ENCODE measurements at regions not wholly inside any gene's neighbourhood (a gene's known extent, or its start where the extent isn't known, plus 50 kb on each side); places are given as distances from the start of the nearest gene placed in this dataset.
A peak's percentile ranks its signal among the peaks of the same experiment; 100 is the strongest.

- peak overlapping the region; percentile 5; the same call in 1 of the 2 replicates for H3K27ac ChIP-seq
- DNase-seq, result peak; percentile 90 to 95
- H3K27me3 ChIP-seq, result no peaks in the 10 kb centered on the region
- H3K4me1 ChIP-seq, result peaks cover 50% of the 10 kb centered on the region
- no peaks in the 10 kb centered on the region for H3K9me3 ChIP-seq (replicated peaks)
- no peaks in the 10 kb centered on the region for H3K36me3 ChIP-seq
- H3K4me3 ChIP-seq, result no peak overlapping the region
Observed at GRCh38 chr1:118785246-118785645, 202.9 kb downstream of the TBX15 start.

GRCh38 chr1:118783095-118783758 lies 204.9 kb downstream of the TBX15 start:
- no peak overlapping the region for H3K4me3 ChIP-seq
- peaks cover 42% of the 10 kb centered on the region for H3K4me1 ChIP-seq
- H3K9me3 ChIP-seq (replicated peaks), result no peaks in the 10 kb centered on the region
- DNase-seq, result peak; percentile 63 to 91
- peak overlapping the region; percentile 63 for H3K27ac ChIP-seq
- H3K27me3 ChIP-seq, result no peaks in the 10 kb centered on the region
- no peaks in the 10 kb centered on the region for H3K36me3 ChIP-seq

DNA sequence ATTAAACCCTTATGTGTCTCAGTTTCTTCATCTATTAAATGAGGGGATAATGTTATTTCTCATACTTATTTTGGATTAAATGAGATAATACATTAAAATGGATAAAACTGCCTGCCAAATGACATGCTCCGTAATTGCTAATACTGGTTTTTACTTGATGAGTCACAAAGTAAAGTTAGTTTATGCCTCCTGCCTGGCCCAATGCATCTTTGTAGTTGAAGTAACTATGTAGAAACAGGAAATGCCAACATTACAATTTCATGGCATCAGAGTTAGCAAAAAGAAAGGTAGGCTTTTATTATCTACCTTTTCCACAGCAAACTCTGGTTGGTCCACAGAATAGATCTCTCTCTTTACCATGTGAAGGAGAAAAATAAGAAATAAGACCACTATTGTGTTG lies 214.5 kb downstream of the TBX15 start:
- H3K9me3 ChIP-seq (replicated peaks), result peaks cover 9% of the 10 kb centered on the region; the same call in 1 of the 2 replicates
- DNase-seq, result no peak
- H3K27ac ChIP-seq, result no peak overlapping the region
- no peak overlapping the region for H3K4me3 ChIP-seq
- no peaks in the 10 kb centered on the region for H3K27me3 ChIP-seq
- peaks cover 7% of the 10 kb centered on the region for H3K4me1 ChIP-seq
- H3K36me3 ChIP-seq, result no peaks in the 10 kb centered on the region

GRCh38 chr1:118767971-118768370 lies 220.2 kb downstream of the TBX15 start:
- H3K4me3 ChIP-seq, result no peak overlapping the region
- DNase-seq, result no peak
- no peaks in the 10 kb centered on the region for H3K9me3 ChIP-seq (replicated peaks)
- H3K27me3 ChIP-seq, result no peaks in the 10 kb centered on the region
- no peaks in the 10 kb centered on the region for H3K36me3 ChIP-seq
- no peak overlapping the region for H3K27ac ChIP-seq
- peaks cover 3% of the 10 kb centered on the region for H3K4me1 ChIP-seq

DNA sequence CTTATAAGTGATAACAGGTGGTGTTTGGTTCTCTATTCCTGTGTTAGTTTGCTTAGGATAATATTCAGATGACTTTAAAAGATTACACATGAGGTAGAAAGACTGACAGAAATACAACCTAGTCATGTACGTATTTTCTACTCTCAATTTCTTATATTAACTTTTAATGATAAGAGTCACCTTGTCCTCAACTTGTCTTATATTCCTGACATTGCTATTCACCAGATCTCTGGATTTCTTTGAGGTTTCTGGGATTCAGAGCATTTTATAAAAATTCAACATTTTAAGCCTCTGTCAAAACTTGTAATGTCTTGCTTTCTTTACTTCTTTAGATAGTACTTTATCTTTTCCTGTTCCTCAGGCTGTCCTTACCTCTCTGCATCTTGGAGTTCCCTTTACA lies 234.2 kb downstream of the TBX15 start:
- Histone ChIP-seq H3K36me3 (no peaks in the 10 kb centered on the region), H3K4me1 (no peaks in the 10 kb centered on the region), H3K27me3 (no peaks in the 10 kb centered on the region), H3K9me3 (replicated peaks) (no peaks in the 10 kb centered on the region), H3K4me3 (no peak overlapping the region), H3K27ac (no peak overlapping the region)
- no peak for DNase-seq

- Histone ChIP-seq H3K36me3 (no peaks in the 10 kb centered on the region), H3K4me3 (no peak overlapping the region), H3K27ac (no peak overlapping the region), H3K4me1 (no peaks in the 10 kb centered on the region), H3K9me3 (replicated peaks) (no peaks in the 10 kb centered on the region), H3K27me3 (no peaks in the 10 kb centered on the region)
- DNase-seq, result no peak
Observed at GRCh38 chr1:118751166-118751565, 237.0 kb downstream of the TBX15 start.

GRCh38 chr1:118744420-118744819 lies 243.7 kb downstream of the TBX15 start:
- 0 out of 2 replicates have a peak, but pooled peaks cover 5% of the 10 kb centered on the region for H3K9me3 ChIP-seq (replicated peaks)
- no peaks in the 10 kb centered on the region for H3K27me3 ChIP-seq
- DNase-seq, result peak; percentile 26 to 71
- H3K36me3 ChIP-seq, result no peaks in the 10 kb centered on the region
- H3K4me3 ChIP-seq, result no peak overlapping the region
- H3K4me1 ChIP-seq, result peaks cover 18% of the 10 kb centered on the region
- no peak overlapping the region for H3K27ac ChIP-seq

- no peaks in the 10 kb centered on the region for H3K36me3 ChIP-seq
- H3K4me1 ChIP-seq, result peaks cover 25% of the 10 kb centered on the region
- no peak overlapping the region for H3K4me3 ChIP-seq
- no peaks in the 10 kb centered on the region for H3K27me3 ChIP-seq
- H3K27ac ChIP-seq, result peak overlapping the region; percentile 57
- peak; percentile 94 to 98 for DNase-seq
- H3K9me3 ChIP-seq (replicated peaks), result peaks cover 12% of the 10 kb centered on the region
Observed at GRCh38 chr1:118739501-118739900, 248.6 kb downstream of the TBX15 start.

DNA sequence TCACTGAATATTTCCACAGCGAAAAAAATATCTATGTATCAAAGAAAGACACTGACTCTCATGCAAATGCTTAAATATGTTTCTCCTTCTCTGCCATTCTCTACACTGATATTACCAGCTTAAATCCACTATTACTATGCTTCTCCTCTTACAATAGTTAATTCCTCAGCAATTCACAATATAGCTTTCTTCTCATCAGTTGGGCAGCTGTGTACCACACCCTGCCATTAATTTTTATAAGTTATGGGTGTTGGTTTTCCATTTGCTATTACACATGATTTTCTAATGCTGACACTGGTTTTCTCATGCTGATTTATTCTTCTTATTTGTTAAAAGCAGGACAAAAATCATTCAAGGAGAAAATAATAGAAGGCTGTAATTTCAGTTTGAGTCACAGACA lies 251.8 kb downstream of the TBX15 start:
- Histone ChIP-seq H3K4me3 (no peak overlapping the region), H3K27ac (no peak overlapping the region), H3K27me3 (no peaks in the 10 kb centered on the region), H3K4me1 (peaks cover 20% of the 10 kb centered on the region), H3K9me3 (replicated peaks) (peaks cover 12% of the 10 kb centered on the region), H3K36me3 (no peaks in the 10 kb centered on the region)
- no peak for DNase-seq

- no peak overlapping the region for H3K4me3 ChIP-seq
- no peaks in the 10 kb centered on the region for H3K4me1 ChIP-seq
- H3K36me3 ChIP-seq, result no peaks in the 10 kb centered on the region
- no peak overlapping the region for H3K27ac ChIP-seq
- 0 out of 2 replicates have a peak, but pooled peaks cover 2% of the 10 kb centered on the region for H3K9me3 ChIP-seq (replicated peaks)
- no peaks in the 10 kb centered on the region for H3K27me3 ChIP-seq
- DNase-seq, result no peak
Observed at GRCh38 chr1:118717893-118718292, 270.2 kb downstream of the TBX15 start.

DNA sequence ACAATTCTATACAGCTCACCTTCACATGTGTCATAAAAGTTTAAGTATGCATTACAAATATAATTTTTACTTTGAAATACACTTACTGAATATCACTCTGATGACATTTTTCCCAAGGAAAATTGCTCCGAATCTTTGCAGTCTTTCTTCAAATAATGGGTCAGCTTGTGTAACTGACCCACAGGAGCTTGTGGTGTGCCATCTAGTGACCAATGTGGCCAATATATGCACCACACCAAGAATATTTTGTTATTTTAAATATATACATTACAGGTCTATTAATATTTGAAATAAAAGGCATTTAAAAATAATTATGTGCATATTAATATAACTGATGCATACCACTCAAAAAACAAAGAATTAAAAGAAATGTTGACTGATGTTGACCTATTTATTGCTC lies 271.4 kb downstream of the TBX15 start:
- Histone ChIP-seq H3K4me3 (no peak overlapping the region), H3K4me1 (no peaks in the 10 kb centered on the region), H3K27me3 (no peaks in the 10 kb centered on the region), H3K36me3 (no peaks in the 10 kb centered on the region), H3K27ac (no peak overlapping the region), H3K9me3 (replicated peaks) (0 out of 2 replicates have a peak, but pooled peaks cover 2% of the 10 kb centered on the region)
- DNase-seq, result peak in 1 of 2 experiments; percentile 25

DNA sequence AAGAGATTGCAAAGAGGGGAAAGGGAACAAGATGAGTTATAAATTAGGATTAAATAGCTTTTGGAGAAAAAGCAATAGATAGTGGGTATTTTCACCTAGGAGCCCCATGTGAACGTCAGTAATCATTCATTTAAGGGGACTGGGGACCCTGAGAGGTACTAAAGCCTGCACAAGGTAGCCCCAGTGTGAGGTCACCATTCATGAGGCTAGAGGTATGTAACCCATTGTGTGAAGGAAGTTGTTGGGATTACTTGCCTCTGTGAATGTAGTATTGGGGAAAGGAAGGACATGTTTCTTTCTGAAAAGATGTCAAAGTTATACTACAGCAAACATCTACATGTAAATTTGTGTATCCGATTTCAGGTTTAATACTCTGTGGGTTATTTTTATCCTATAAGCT lies 276.8 kb downstream of the TBX15 start:
- H3K9me3 ChIP-seq (replicated peaks), result peaks cover 10% of the 10 kb centered on the region
- H3K4me1 ChIP-seq, result no peaks in the 10 kb centered on the region
- no peak for DNase-seq
- no peaks in the 10 kb centered on the region for H3K27me3 ChIP-seq
- H3K27ac ChIP-seq, result no peak overlapping the region
- H3K36me3 ChIP-seq, result no peaks in the 10 kb centered on the region
- no peak overlapping the region for H3K4me3 ChIP-seq

GRCh38 chr1:118698911-118699310 lies 289.2 kb downstream of the TBX15 start:
- H3K36me3 ChIP-seq, result no peaks in the 10 kb centered on the region
- H3K27me3 ChIP-seq, result no peaks in the 10 kb centered on the region
- no peak overlapping the region for H3K4me3 ChIP-seq
- no peak for DNase-seq
- no peak overlapping the region for H3K27ac ChIP-seq
- H3K9me3 ChIP-seq (replicated peaks), result peaks cover 5% of the 10 kb centered on the region
- no peaks in the 10 kb centered on the region for H3K4me1 ChIP-seq

DNA sequence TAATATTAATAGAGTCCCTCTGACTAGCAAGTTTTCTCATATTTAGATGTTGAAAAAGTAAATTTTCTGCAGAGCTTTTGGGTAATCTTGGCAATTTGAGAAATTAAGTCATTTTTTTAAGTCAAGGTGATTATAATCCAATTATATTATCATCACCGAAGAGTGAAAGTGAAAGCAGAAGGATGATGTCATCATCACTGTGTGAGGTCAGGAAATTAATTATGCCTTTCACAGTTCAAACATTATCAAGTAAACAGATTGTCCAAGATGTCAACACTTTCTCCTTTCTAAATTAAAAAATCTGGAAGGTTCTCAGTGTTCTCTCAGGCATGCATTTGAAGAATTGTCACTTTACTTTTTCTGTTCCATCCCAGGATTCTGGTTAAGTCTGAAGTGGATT lies 296.0 kb downstream of the TBX15 start:
- peak overlapping the region; percentile 24 for H3K27ac ChIP-seq
- no peak for DNase-seq
- peaks cover 7% of the 10 kb centered on the region for H3K9me3 ChIP-seq (replicated peaks)
- peaks cover 28% of the 10 kb centered on the region for H3K4me1 ChIP-seq
- no peak overlapping the region for H3K4me3 ChIP-seq
- no peaks in the 10 kb centered on the region for H3K36me3 ChIP-seq
- no peaks in the 10 kb centered on the region for H3K27me3 ChIP-seq

DNA sequence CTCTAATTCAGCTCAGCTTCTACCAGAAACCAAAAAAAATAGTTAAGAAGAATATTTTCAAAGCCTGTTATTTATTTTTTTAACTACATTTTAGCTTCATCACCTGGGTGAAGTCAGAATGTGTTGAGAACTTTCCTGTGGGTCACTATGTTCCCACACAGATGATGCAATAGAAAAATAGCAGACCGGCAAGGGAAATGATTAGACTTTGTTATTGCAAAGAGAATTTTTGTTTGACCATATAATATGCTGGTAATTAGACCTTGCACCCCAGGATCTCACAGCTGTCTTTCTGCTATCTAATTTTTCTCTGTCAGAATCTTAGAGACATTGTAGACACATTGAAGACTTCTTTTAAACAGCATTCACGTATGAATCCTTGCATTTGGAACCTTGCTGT lies 299.3 kb downstream of the TBX15 start:
- peak; percentile 29 to 74 for DNase-seq
- H3K27ac ChIP-seq, result peak overlapping the region; percentile 63
- H3K36me3 ChIP-seq, result no peaks in the 10 kb centered on the region
- H3K27me3 ChIP-seq, result no peaks in the 10 kb centered on the region
- 0 out of 2 replicates have a peak, but pooled peaks cover 3% of the 10 kb centered on the region for H3K9me3 ChIP-seq (replicated peaks)
- peak overlapping the region; percentile 17 for H3K4me3 ChIP-seq
- H3K4me1 ChIP-seq, result peaks cover 28% of the 10 kb centered on the region

GRCh38 chr1:118661769-118662320 lies 326.3 kb downstream of the TBX15 start:
- Histone ChIP-seq H3K4me1 (no peaks in the 10 kb centered on the region), H3K4me3 (no peak overlapping the region), H3K36me3 (no peaks in the 10 kb centered on the region), H3K9me3 (replicated peaks) (peaks cover 5% of the 10 kb centered on the region), H3K27ac (no peak overlapping the region), H3K27me3 (no peaks in the 10 kb centered on the region)
- DNase-seq, result no peak
